ENCODE measurements at regions not wholly inside any gene's neighbourhood (a gene's known extent, or its start where the extent isn't known, plus 50 kb on each side); places are given as distances from the start of the nearest gene placed in this dataset.

DNA sequence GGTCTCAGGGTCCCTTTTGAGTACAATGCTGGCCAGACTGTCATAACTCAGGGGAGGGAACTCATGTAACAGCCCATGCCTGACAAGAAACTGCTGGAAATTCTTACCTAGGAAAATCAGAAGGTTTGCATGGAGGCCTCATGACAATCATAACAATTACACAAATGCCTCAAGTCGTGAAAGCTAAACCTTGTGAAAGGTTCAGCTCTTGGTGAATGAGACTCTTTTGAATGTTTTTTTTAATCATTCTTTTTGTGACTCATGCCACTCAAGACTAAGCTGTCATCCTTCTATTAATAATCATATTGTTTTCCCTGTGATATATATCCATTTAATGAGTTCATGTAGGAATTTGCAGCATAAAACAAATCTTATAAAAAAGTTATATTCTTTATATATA lies 61.4 kb upstream of the LEKR1 start:
- intact Hi-C loops (cut with micrococcal nuclease) = no loop called here
- H3K36me3 Mint-ChIP-seq = peaks cover 0 to 13% (median 0%) of the 10 kb centered on the region in 5 donors
- no peak for DNase-seq
- Histone ChIP-seq H3K4me3 (ENCODE audit: low read length) (no peak overlapping the region), H3K27me3 (ENCODE audit: control insufficient read depth in 2 of 2, insufficient read depth in 2 of 2, low read length in 2 of 2) (no peaks in the 10 kb centered on the region), H3K9me3 (ENCODE audit: control insufficient read depth in 2 of 3, low read length in 3 of 3) (no peaks in the 10 kb centered on the region), H3K27ac (ENCODE audit: low read depth, low read length) (no peak overlapping the region), H3K36me3 (ENCODE audit: control insufficient read depth in 2 of 3, insufficient read depth in 3 of 3, low read length in 3 of 3) (no peaks in the 10 kb centered on the region), H3K4me1 (ENCODE audit: control insufficient read depth in 2 of 2, insufficient read depth in 2 of 2, low read length in 2 of 2) (no peaks in the 10 kb centered on the region)
- H3K9me3 Mint-ChIP-seq = peaks cover 0 to 3% (median 0%) of the 10 kb centered on the region in 11 donors
- no peak overlapping the region for H3K4me3 Mint-ChIP-seq
- no peaks in the 10 kb centered on the region for H3K27me3 Mint-ChIP-seq
- ChIA-PET POLR2A (no interaction called here), CTCF (no interaction called here)
- H3K27ac Mint-ChIP-seq = no peak overlapping the region
- ATAC-seq = no peak
- peaks cover 0 to 19% (median 0%) of the 10 kb centered on the region in 7 donors for H3K4me1 Mint-ChIP-seq

DNA sequence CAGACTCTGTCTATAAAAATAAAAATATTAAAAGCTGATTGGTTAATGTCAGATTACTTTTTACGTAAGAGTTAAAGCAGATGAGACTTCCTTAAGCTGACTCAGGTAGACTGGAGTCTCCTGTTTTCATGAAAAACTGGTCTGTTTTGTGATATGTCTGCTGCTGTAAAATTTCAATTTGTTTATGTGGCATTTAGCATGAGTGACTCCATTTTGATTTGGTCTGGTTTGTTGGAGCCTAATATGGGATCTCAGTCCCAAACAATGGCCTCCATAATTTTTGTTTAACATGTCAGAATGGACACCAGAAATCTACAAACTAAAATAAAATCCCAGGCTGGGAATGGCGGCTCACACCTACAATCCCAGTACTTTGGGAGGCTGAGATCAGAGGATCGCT lies 57.8 kb upstream of the LEKR1 start:
- Mint-ChIP-seq H3K9me3 (peaks cover 0 to 3% (median 0%) of the 10 kb centered on the region in 11 donors), H3K4me1 (peaks cover 0 to 6% (median 0%) of the 10 kb centered on the region in 7 donors), H3K4me3 (no peak overlapping the region), H3K27me3 (no peaks in the 10 kb centered on the region), H3K36me3 (peaks cover 0 to 14% (median 0%) of the 10 kb centered on the region in 5 donors), H3K27ac (no peak overlapping the region)
- POLR2A ChIA-PET = no interaction called here
- no peak overlapping the region for H3K27ac ChIP-seq (ENCODE audit: low read depth, low read length)
- CTCF ChIA-PET = interaction anchor here (0.5 kb wide), 1 partner anchor 21 kb away, joined by 3 read pairs; no protein-coding TSS in a partner anchor
- H3K4me1 ChIP-seq (ENCODE audit: control insufficient read depth in 2 of 2, insufficient read depth in 2 of 2, low read length in 2 of 2) = no peaks in the 10 kb centered on the region
- DNase-seq (no peak), ATAC-seq (no peak)
- intact Hi-C loops (cut with micrococcal nuclease) = no loop called here
- H3K27me3 ChIP-seq (ENCODE audit: control insufficient read depth in 2 of 2, insufficient read depth in 2 of 2, low read length in 2 of 2) = no peaks in the 10 kb centered on the region
- H3K9me3 ChIP-seq (ENCODE audit: control insufficient read depth in 2 of 3, low read length in 3 of 3) = no peaks in the 10 kb centered on the region
- no peak overlapping the region for H3K4me3 ChIP-seq (ENCODE audit: low read length)
- H3K36me3 ChIP-seq (ENCODE audit: control insufficient read depth in 2 of 3, insufficient read depth in 3 of 3, low read length in 3 of 3) = no peaks in the 10 kb centered on the region

DNA sequence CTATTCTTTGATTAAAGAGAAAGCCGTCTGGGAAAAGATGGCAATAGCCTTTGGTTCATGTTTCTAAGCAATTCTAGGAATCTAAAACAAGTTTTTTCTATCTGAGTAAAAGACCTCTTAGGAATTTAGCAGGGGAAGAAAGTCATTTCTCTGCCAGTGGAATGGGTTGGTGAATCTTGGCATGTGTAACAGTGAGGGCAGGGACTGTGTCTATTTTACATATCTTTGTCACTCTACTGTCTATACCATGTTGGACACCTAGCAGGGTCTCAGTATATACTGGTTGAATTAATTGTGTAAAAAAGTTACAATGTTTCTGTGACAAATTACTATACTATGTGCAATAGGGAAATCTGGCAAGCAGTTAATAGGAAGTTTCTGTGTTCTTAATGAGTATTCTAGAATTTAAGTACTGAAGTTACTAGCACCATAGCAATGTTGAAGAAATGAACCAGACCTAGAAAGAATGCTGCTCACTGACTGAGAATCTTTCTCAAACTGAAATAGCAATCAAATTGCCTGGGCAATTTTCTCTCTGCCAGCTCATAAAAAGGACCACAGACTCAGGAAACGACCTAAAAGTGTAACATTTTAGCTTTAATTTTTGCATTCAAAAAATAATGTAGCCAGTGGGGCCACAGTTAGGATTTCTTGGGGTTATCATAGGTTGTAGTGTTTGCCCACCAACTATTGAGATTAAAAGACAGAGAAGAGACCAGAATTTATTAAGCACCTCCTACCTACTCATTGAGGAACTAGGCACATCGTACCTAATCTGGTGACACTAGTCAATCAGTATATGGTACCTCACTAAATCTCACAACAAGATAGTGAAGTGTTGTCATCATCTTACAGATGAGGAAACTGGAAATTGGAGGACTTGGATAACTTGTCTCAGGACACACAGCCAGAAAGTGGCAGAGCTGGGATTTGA lies 56.2 kb upstream of the LEKR1 start:
- intact Hi-C loops (cut with micrococcal nuclease) = loop anchor here in 1 of 2 donors (5.0 kb wide), 1 partner anchor 37 kb away; no protein-coding TSS in a partner anchor
- no peak for ATAC-seq
- peaks cover 0 to 3% (median 0%) of the 10 kb centered on the region in 5 donors for H3K27me3 Mint-ChIP-seq
- H3K27ac Mint-ChIP-seq = no peak overlapping the region
- H3K4me1 ChIP-seq (ENCODE audit: control insufficient read depth in 2 of 2, insufficient read depth in 2 of 2, low read length in 2 of 2) = no peaks in the 10 kb centered on the region
- DNase-seq = no peak
- no peaks in the 10 kb centered on the region for H3K27me3 ChIP-seq (ENCODE audit: control insufficient read depth in 2 of 2, insufficient read depth in 2 of 2, low read length in 2 of 2)
- H3K36me3 Mint-ChIP-seq = peaks cover 0 to 14% (median 0%) of the 10 kb centered on the region in 5 donors
- H3K27ac ChIP-seq (ENCODE audit: low read depth, low read length) = no peak overlapping the region
- no peak overlapping the region for H3K4me3 Mint-ChIP-seq
- ChIA-PET POLR2A (no interaction called here), CTCF (no interaction called here)
- H3K9me3 ChIP-seq (ENCODE audit: control insufficient read depth in 2 of 3, low read length in 3 of 3) = no peaks in the 10 kb centered on the region
- peaks cover 0 to 3% (median 0%) of the 10 kb centered on the region in 11 donors for H3K9me3 Mint-ChIP-seq
- no peaks in the 10 kb centered on the region for H3K36me3 ChIP-seq (ENCODE audit: control insufficient read depth in 2 of 3, insufficient read depth in 3 of 3, low read length in 3 of 3)
- H3K4me1 Mint-ChIP-seq = peaks cover 0 to 6% (median 0%) of the 10 kb centered on the region in 7 donors
- no peak overlapping the region for H3K4me3 ChIP-seq (ENCODE audit: low read length)

DNA sequence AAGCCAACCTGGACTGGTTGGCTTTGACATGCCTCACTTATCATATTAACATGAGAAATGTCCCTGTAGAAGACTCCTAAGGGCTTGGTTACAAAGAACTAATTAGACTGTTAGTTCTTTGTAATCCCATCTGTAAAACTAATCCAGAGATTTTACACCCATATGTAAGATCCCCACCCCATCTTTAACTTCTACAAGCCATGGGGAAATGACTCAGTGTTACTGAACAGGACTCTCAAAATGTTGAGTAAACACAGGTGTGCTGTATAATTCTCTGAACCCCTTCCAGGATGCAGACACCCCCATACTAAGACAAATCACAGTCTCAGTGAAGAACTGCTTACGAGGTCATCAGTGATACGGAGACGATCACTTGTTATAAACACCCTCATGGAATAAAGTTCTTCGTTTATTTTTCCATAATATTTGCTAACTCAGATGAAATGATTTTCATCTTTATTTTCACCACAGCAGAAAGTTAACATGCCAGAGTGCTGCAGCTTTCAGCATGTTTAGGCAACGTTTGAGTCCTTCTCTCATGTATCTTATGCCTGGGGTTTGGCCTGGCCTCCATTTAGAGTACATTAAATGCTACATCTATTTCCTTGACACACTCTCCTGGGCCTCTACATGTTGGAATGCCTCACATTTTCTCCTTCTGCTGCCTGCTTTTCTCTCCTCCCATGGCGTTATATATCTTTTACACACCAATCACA lies 55.3 kb upstream of the LEKR1 start:
- peaks cover 0 to 4% (median 0%) of the 10 kb centered on the region in 5 donors for H3K27me3 Mint-ChIP-seq
- POLR2A ChIA-PET = no interaction called here
- intact Hi-C loops (cut with micrococcal nuclease) = loop anchor here in 1 of 2 donors (5.0 kb wide), 1 partner anchor 36 kb away; no protein-coding TSS in a partner anchor
- DNase-seq (no peak), ATAC-seq (no peak)
- Histone ChIP-seq H3K27ac (ENCODE audit: low read depth, low read length) (no peak overlapping the region), H3K9me3 (ENCODE audit: control insufficient read depth in 2 of 3, low read length in 3 of 3) (no peaks in the 10 kb centered on the region), H3K27me3 (ENCODE audit: control insufficient read depth in 2 of 2, insufficient read depth in 2 of 2, low read length in 2 of 2) (no peaks in the 10 kb centered on the region), H3K4me1 (ENCODE audit: control insufficient read depth in 2 of 2, insufficient read depth in 2 of 2, low read length in 2 of 2) (no peaks in the 10 kb centered on the region), H3K36me3 (ENCODE audit: control insufficient read depth in 2 of 3, insufficient read depth in 3 of 3, low read length in 3 of 3) (no peaks in the 10 kb centered on the region), H3K4me3 (ENCODE audit: low read length) (no peak overlapping the region)
- peaks cover 0 to 6% (median 0%) of the 10 kb centered on the region in 7 donors for H3K4me1 Mint-ChIP-seq
- CTCF ChIA-PET = no interaction called here
- H3K4me3 Mint-ChIP-seq = no peak overlapping the region
- no peak overlapping the region for H3K27ac Mint-ChIP-seq
- H3K9me3 Mint-ChIP-seq = peaks cover 0 to 3% (median 0%) of the 10 kb centered on the region in 11 donors
- peaks cover 0 to 12% (median 0%) of the 10 kb centered on the region in 5 donors for H3K36me3 Mint-ChIP-seq

DNA sequence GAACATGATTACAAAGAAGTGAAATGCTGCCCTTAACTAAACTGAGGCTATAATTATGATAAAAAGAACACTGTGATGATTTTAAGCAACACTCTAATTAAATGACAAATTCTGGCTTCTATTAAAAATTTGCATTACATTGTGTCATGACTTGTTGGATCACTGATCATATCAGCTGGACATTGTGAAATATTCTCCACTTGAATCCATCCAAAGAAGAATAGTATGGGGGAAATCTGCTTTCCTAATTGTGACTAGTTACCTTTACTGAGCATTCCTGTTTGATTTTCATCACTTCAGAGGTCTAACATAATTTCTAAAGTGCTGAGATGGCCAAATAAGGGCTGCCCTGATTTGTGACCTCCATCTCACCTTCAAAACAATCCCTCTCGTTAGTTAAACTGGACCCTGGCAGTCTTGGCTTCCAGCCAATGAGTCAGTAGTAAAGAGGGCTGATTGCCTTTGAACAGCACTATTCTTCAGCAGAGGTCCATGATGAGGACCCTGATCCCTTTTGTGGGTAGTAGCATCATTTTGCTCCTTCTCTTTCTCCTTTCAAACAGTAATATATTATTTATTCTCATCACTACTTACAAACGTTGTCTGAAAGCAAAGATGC lies 53.5 kb upstream of the LEKR1 start:
- Mint-ChIP-seq H3K4me1 (peaks cover 0 to 2% (median 0%) of the 10 kb centered on the region in 7 donors), H3K27ac (no peak overlapping the region), H3K9me3 (peaks cover 0 to 1% (median 0%) of the 10 kb centered on the region in 11 donors), H3K27me3 (peaks cover 0 to 4% (median 0%) of the 10 kb centered on the region in 5 donors), H3K36me3 (peaks cover 0 to 7% (median 0%) of the 10 kb centered on the region in 5 donors), H3K4me3 (no peak overlapping the region)
- H3K9me3 ChIP-seq (ENCODE audit: control insufficient read depth in 2 of 3, low read length in 3 of 3) = no peaks in the 10 kb centered on the region
- POLR2A ChIA-PET = no interaction called here
- no peak for DNase-seq
- CTCF ChIA-PET = no interaction called here
- ATAC-seq = no peak
- H3K27ac ChIP-seq (ENCODE audit: low read depth, low read length) = no peak overlapping the region
- no peaks in the 10 kb centered on the region for H3K4me1 ChIP-seq (ENCODE audit: control insufficient read depth in 2 of 2, insufficient read depth in 2 of 2, low read length in 2 of 2)
- intact Hi-C loops (cut with micrococcal nuclease) = loop anchor here in 1 of 2 donors (5.0 kb wide), 1 partner anchor 35 kb away; no protein-coding TSS in a partner anchor
- H3K4me3 ChIP-seq (ENCODE audit: low read length) = no peak overlapping the region
- no peaks in the 10 kb centered on the region for H3K36me3 ChIP-seq (ENCODE audit: control insufficient read depth in 2 of 3, insufficient read depth in 3 of 3, low read length in 3 of 3)
- no peaks in the 10 kb centered on the region for H3K27me3 ChIP-seq (ENCODE audit: control insufficient read depth in 2 of 2, insufficient read depth in 2 of 2, low read length in 2 of 2)

DNA sequence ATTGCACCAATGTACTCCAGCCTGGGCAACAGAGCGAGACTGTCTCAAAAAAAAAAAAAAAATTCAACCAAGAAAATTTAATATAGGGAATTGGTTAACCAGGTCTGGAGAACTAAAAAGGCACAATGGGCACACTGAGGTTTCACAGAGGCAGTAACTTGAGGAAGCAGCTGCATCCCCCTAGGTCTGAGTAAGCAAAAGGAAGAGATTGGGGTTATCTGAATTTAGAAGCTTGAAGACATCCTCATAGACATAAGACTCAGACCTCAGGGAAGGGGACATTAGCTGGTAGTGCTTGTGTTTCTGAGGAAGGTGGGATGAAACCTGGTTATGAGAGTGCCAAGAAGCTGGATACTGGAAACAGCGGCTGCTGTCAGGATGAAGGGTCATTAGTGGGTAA lies 50.1 kb upstream of the LEKR1 start:
- Mint-ChIP-seq H3K27ac (no peak overlapping the region), H3K4me1 (peaks cover 0 to 2% (median 0%) of the 10 kb centered on the region in 7 donors), H3K36me3 (peaks cover 0 to 7% (median 0%) of the 10 kb centered on the region in 5 donors), H3K9me3 (peaks cover 0 to 1% (median 0%) of the 10 kb centered on the region in 11 donors), H3K27me3 (peaks cover 0 to 4% (median 0%) of the 10 kb centered on the region in 5 donors), H3K4me3 (no peak overlapping the region)
- no peak for ATAC-seq
- H3K4me1 ChIP-seq (ENCODE audit: control insufficient read depth in 2 of 2, insufficient read depth in 2 of 2, low read length in 2 of 2) = no peaks in the 10 kb centered on the region
- ChIA-PET POLR2A (interaction anchor here (0.6 kb wide), 2 partner anchors 1933 to 1951 kb away, joined by 3 to 4 read pairs; no protein-coding TSS in a partner anchor), CTCF (no interaction called here)
- H3K27ac ChIP-seq (ENCODE audit: low read depth, low read length) = no peak overlapping the region
- no peaks in the 10 kb centered on the region for H3K36me3 ChIP-seq (ENCODE audit: control insufficient read depth in 2 of 3, insufficient read depth in 3 of 3, low read length in 3 of 3)
- H3K9me3 ChIP-seq (ENCODE audit: control insufficient read depth in 2 of 3, low read length in 3 of 3) = no peaks in the 10 kb centered on the region
- H3K4me3 ChIP-seq (ENCODE audit: low read length) = no peak overlapping the region
- DNase-seq = no peak
- intact Hi-C loops (cut with micrococcal nuclease) = no loop called here
- H3K27me3 ChIP-seq (ENCODE audit: control insufficient read depth in 2 of 2, insufficient read depth in 2 of 2, low read length in 2 of 2) = no peaks in the 10 kb centered on the region

Data from naive thymus-derived CD4-positive, alpha-beta T cell (primary cell).